ENCODE measurements at regions not wholly inside any gene's neighbourhood (a gene's known extent, or its start where the extent isn't known, plus 50 kb on each side); places are given as distances from the start of the nearest gene placed in this dataset.

- H3K36me3 ChIP-seq (replicated peaks in 1 of 2; ENCODE audit: control insufficient read depth in 1 of 2, insufficient read depth in 2 of 2, low read length in 2 of 2): no peaks in the 10 kb centered on the region
- no peaks in the 10 kb centered on the region for H3K4me1 ChIP-seq (ENCODE audit: insufficient read depth, low read length)
- BruUV-seq (replicated peaks): no TSS peak
- no peak overlapping the region for H3K4me2 ChIP-seq (ENCODE audit: low read depth, low read length)
- 2% methylated on average over 3 of the region's 3 CpGs for WGBS (ENCODE audit: low lambda C conversion rate)
- no peak overlapping the region for H3K9ac ChIP-seq (ENCODE audit: insufficient read depth, low read depth, low read length)
- DNase-seq (ENCODE audit: low spot score) (no peak), ATAC-seq (no peak), FAIRE-seq (no peak)
- no peaks in the 10 kb centered on the region for H3K9me3 ChIP-seq (ENCODE audit: low read length)
- H2AFZ ChIP-seq (ENCODE audit: low read length): no peak overlapping the region
- no peak overlapping the region for H3K4me3 ChIP-seq (replicated peaks in 1 of 3; ENCODE audit: insufficient read depth in 1 of 3, low read depth in 2 of 3, low read length in 3 of 3)
- no peaks in the 10 kb centered on the region for H3K79me2 ChIP-seq (ENCODE audit: insufficient read depth, low read length)
- no peak overlapping the region for H3K27ac ChIP-seq (ENCODE audit: extremely low read length, insufficient read depth, low read length)
- no peaks in the 10 kb centered on the region; a peak in 1 of 5 replicates for H3K27me3 ChIP-seq (ENCODE audit: control insufficient read depth in 1 of 2, insufficient read depth in 2 of 2, low read length in 2 of 2)
- CTCF ChIA-PET (ENCODE audit: low intra/inter-chr PET ratio, low total read pairs): no interaction called here
- POLR2A ChIA-PET: no interaction called here
- in situ Hi-C loops (cut with HindIII; ENCODE audit: extremely low pct_ligation_motif_present, low pct_unique_long_range_greater_than_20kb) (no loop called here), intact Hi-C loops (cut with micrococcal nuclease; ENCODE audit: unreplicated experiment) (no loop called here)
- H4K20me1 ChIP-seq (ENCODE audit: insufficient read depth, low read length): no peaks in the 10 kb centered on the region
- TF ChIP-seq, protein P1, sequence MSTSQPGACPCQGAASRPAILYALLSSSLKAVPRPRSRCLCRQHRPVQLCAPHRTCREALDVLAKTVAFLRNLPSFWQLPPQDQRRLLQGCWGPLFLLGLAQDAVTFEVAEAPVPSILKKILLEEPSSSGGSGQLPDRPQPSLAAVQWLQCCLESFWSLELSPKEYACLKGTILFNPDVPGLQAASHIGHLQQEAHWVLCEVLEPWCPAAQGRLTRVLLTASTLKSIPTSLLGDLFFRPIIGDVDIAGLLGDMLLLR (CRISPR knock-in tag; IDR thresholded peaks at IDR 0.05): no peak
- TF ChIP-seq ZNF678 (CRISPR knock-in tag; IDR thresholded peaks at IDR 0.05) (no peak), IKZF1 (IDR thresholded peaks at IDR 0.05) (no peak), ZNF468 (CRISPR knock-in tag; IDR thresholded peaks at IDR 0.05) (no peak), ZSCAN20 (CRISPR knock-in tag; IDR thresholded peaks at IDR 0.05; ENCODE audit: borderline replicate concordance) (no peak), CBX1 (IDR thresholded peaks at IDR 0.05; ENCODE audit: low read depth) (no peak), SNRNP70 (IDR thresholded peaks at IDR 0.05; ENCODE audit: low read depth, low read length) (no peak), SALL1 (CRISPR knock-in tag; IDR thresholded peaks at IDR 0.05) (no peak), ZBTB38 (CRISPR knock-in tag; IDR thresholded peaks at IDR 0.05) (no peak), ZKSCAN5 (CRISPR knock-in tag; IDR thresholded peaks at IDR 0.05) (no peak), ZNF768 (CRISPR knock-in tag; IDR thresholded peaks at IDR 0.05) (no peak), ZNF704 (CRISPR knock-in tag; IDR thresholded peaks at IDR 0.05; ENCODE audit: borderline replicate concordance) (no peak)
- TF ChIP-seq, protein P2, sequence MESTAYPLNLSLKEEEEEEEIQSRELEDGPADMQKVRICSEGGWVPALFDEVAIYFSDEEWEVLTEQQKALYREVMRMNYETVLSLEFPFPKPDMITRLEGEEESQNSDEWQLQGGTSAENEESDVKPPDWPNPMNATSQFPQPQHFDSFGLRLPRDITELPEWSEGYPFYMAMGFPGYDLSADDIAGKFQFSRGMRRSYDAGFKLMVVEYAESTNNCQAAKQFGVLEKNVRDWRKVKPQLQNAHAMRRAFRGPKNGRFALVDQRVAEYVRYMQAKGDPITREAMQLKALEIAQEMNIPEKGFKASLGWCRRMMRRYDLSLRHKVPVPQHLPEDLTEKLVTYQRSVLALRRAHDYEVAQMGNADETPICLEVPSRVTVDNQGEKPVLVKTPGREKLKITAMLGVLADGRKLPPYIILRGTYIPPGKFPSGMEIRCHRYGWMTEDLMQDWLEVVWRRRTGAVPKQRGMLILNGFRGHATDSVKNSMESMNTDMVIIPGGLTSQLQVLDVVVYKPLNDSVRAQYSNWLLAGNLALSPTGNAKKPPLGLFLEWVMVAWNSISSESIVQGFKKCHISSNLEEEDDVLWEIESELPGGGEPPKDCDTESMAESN (CRISPR knock-in tag; conservative IDR thresholded peaks at IDR 0.05): no peak
- TF ChIP-seq, protein P3, sequence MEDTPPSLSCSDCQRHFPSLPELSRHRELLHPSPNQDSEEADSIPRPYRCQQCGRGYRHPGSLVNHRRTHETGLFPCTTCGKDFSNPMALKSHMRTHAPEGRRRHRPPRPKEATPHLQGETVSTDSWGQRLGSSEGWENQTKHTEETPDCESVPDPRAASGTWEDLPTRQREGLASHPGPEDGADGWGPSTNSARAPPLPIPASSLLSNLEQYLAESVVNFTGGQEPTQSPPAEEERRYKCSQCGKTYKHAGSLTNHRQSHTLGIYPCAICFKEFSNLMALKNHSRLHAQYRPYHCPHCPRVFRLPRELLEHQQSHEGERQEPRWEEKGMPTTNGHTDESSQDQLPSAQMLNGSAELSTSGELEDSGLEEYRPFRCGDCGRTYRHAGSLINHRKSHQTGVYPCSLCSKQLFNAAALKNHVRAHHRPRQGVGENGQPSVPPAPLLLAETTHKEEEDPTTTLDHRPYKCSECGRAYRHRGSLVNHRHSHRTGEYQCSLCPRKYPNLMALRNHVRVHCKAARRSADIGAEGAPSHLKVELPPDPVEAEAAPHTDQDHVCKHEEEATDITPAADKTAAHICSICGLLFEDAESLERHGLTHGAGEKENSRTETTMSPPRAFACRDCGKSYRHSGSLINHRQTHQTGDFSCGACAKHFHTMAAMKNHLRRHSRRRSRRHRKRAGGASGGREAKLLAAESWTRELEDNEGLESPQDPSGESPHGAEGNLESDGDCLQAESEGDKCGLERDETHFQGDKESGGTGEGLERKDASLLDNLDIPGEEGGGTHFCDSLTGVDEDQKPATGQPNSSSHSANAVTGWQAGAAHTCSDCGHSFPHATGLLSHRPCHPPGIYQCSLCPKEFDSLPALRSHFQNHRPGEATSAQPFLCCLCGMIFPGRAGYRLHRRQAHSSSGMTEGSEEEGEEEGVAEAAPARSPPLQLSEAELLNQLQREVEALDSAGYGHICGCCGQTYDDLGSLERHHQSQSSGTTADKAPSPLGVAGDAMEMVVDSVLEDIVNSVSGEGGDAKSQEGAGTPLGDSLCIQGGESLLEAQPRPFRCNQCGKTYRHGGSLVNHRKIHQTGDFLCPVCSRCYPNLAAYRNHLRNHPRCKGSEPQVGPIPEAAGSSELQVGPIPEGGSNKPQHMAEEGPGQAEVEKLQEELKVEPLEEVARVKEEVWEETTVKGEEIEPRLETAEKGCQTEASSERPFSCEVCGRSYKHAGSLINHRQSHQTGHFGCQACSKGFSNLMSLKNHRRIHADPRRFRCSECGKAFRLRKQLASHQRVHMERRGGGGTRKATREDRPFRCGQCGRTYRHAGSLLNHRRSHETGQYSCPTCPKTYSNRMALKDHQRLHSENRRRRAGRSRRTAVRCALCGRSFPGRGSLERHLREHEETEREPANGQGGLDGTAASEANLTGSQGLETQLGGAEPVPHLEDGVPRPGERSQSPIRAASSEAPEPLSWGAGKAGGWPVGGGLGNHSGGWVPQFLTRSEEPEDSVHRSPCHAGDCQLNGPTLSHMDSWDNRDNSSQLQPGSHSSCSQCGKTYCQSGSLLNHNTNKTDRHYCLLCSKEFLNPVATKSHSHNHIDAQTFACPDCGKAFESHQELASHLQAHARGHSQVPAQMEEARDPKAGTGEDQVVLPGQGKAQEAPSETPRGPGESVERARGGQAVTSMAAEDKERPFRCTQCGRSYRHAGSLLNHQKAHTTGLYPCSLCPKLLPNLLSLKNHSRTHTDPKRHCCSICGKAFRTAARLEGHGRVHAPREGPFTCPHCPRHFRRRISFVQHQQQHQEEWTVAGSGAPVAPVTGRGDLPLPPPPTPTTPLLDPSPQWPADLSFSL (CRISPR knock-in tag; IDR thresholded peaks at IDR 0.05): no peak
- TF ChIP-seq, protein P4, sequence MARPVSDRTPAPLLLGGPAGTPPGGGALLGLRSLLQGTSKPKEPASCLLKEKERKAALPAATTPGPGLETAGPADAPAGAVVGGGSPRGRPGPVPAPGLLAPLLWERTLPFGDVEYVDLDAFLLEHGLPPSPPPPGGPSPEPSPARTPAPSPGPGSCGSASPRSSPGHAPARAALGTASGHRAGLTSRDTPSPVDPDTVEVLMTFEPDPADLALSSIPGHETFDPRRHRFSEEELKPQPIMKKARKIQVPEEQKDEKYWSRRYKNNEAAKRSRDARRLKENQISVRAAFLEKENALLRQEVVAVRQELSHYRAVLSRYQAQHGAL (CRISPR knock-in tag; IDR thresholded peaks at IDR 0.05; ENCODE audit: not compliant biosample characterization): no peak
Observed at GRCh38 chr1:95572002-95572401, 338.0 kb downstream of the RWDD3 start.
